ENCODE measurements at regions not wholly inside any gene's neighbourhood (a gene's known extent, or its start where the extent isn't known, plus 50 kb on each side); places are given as distances from the start of the nearest gene placed in this dataset.

DNA sequence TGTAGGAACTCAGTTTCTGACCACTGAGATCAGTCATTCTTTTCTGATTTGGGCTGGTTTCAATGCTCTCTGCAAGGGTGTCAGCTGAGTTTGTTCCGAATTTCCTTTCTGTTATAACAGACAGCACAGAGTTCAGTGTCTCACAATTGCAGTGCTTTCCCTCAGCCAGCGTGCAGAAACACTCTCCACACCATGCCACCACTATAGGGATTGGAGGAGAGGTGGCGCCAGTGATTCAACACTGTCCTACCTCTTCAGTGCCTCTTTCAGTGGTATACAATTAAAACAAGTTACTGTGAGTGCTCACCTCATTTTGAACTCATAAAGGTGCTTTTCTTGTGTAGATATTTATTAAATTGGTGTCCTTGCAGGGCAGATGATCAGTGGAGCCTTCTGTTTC, 413.2 kb upstream of the CXorf51B start:
- POLR2A ChIA-PET: no interaction called here
- no peaks in the 10 kb centered on the region for H3K79me2 ChIP-seq (ENCODE audit: control insufficient read depth, insufficient read depth, low read length)
- intact Hi-C loops (cut with micrococcal nuclease): no loop called here

More for the DNA sequence above, 413.2 kb upstream of the CXorf51B start:
- Histone ChIP-seq H3K27me3 (ENCODE audit: control insufficient read depth in 2 of 2, insufficient read depth in 2 of 2, low read length in 2 of 2) (no peaks in the 10 kb centered on the region), H4K20me1 (replicated peaks; ENCODE audit: control insufficient read depth, insufficient read depth, low read length) (no peaks in the 10 kb centered on the region), H3K9ac (ENCODE audit: insufficient read depth in 1 of 2, low read depth in 2 of 2, low read length in 2 of 2) (no peak overlapping the region), H2AFZ (ENCODE audit: low read depth, low read length) (no peak overlapping the region), H3K4me2 (ENCODE audit: insufficient read depth, low read length) (no peak overlapping the region), H3K27ac (ENCODE audit: extremely low read depth, low read depth, low read length) (no peak overlapping the region), H3K4me3 (no peak overlapping the region), H3K36me3 (ENCODE audit: control insufficient read depth, insufficient read depth, low read length) (no peaks in the 10 kb centered on the region), H3K9me1 (ENCODE audit: control insufficient read depth, insufficient read depth, low read length) (no peaks in the 10 kb centered on the region), H3K9me3 (replicated peaks; ENCODE audit: control insufficient read depth, insufficient read depth, low read depth, low read length) (no peaks in the 10 kb centered on the region), H3K4me1 (replicated peaks in 1 of 2; ENCODE audit: control insufficient read depth in 2 of 2, insufficient read depth in 2 of 2, low read length in 2 of 2) (no peaks in the 10 kb centered on the region)
- in situ Hi-C loops (cut with MboI): no loop called here
- ATAC-seq (no peak), DNase-seq (ENCODE audit: extremely low read depth in 1 of 4, low spot score in 3 of 4) (no peak), FAIRE-seq (no peak)
- CTCF ChIA-PET (ENCODE audit: low intra/inter-chr PET ratio): no interaction called here
- WGBS (ENCODE audit: insufficient coverage, low coverage, missing lambda C conversion rate): 0% methylated on average over 2 of the region's 3 CpGs
- no TSS peak for BruUV-seq (replicated peaks)
- TF ChIP-seq POLR2B (IDR thresholded peaks at IDR 0.05; ENCODE audit: low read depth, partially characterized antibody): no peak
- TF ChIP-seq, protein P1, sequence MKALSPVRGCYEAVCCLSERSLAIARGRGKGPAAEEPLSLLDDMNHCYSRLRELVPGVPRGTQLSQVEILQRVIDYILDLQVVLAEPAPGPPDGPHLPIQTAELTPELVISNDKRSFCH (CRISPR knock-in tag; IDR thresholded peaks at IDR 0.05): no peak
- TF ChIP-seq, protein P1 (tag; IDR thresholded peaks at IDR 0.05): no peak
- TF ChIP-seq CBX2 (IDR thresholded peaks at IDR 0.05; ENCODE audit: insufficient read depth, low read length, poor library complexity, severe bottlenecking): no peak
- no peak for TF ChIP-seq ZC3H8 (IDR thresholded peaks at IDR 0.05)
- no peak for TF ChIP-seq ZFP30 (CRISPR knock-in tag; IDR thresholded peaks at IDR 0.05; ENCODE audit: borderline replicate concordance)
- no peak for TF ChIP-seq HMGN3 (IDR thresholded peaks at IDR 0.05; ENCODE audit: borderline replicate concordance, extremely low read depth, insufficient read length, low read depth, low read length)
- no peak for TF ChIP-seq CEBPB (tag; IDR thresholded peaks at IDR 0.05)
- no peak for TF ChIP-seq ARID2 (IDR thresholded peaks at IDR 0.05)
- TF ChIP-seq ARNT (IDR thresholded peaks at IDR 0.05): no peak
- TF ChIP-seq, protein P2, sequence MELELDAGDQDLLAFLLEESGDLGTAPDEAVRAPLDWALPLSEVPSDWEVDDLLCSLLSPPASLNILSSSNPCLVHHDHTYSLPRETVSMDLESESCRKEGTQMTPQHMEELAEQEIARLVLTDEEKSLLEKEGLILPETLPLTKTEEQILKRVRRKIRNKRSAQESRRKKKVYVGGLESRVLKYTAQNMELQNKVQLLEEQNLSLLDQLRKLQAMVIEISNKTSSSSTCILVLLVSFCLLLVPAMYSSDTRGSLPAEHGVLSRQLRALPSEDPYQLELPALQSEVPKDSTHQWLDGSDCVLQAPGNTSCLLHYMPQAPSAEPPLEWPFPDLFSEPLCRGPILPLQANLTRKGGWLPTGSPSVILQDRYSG (tag; conservative IDR thresholded peaks at IDR 0.05; ENCODE audit: low read depth): no peak
- TF ChIP-seq ZNF253 (CRISPR knock-in tag; conservative IDR thresholded peaks at IDR 0.05): no peak
- no peak for TF ChIP-seq POLR2G (IDR thresholded peaks at IDR 0.05; ENCODE audit: low read depth, low read length)
- TF ChIP-seq MIER1 (IDR thresholded peaks at IDR 0.05; ENCODE audit: low read depth): no peak

Data from K562 (cell line).